ENCODE measurements at regions not wholly inside any gene's neighbourhood (a gene's known extent, or its start where the extent isn't known, plus 50 kb on each side); places are given as distances from the start of the nearest gene placed in this dataset.

GRCh38 chr10:83492004-83492403, 647.3 kb upstream of the GHITM start:
- TF ChIP-seq CTCF (IDR thresholded peaks at IDR 0.05) (no peak), ZFX (IDR thresholded peaks at IDR 0.05; ENCODE audit: borderline replicate concordance) (no peak)
